ENCODE measurements at regions not wholly inside any gene's neighbourhood (a gene's known extent, or its start where the extent isn't known, plus 50 kb on each side); places are given as distances from the start of the nearest gene placed in this dataset.

GRCh38 chr3:177249203-177249602 is 51.9 kb upstream of the TBL1XR1 start:
- intact Hi-C loops (cut with DNase I; ENCODE audit: low total_unique reads) = no loop called here
- Histone ChIP-seq H3K27ac (no peak overlapping the region), H3K4me1 (peaks cover 0 to 18% (median 3%) of the 10 kb centered on the region in 6 donors), H3K9me3 (peaks cover 0 to 6% (median 0%) of the 10 kb centered on the region in 8 donors), H3K27me3 (replicated peaks in 1 of 7) (no peaks in the 10 kb centered on the region), H3K36me3 (no peaks in the 10 kb centered on the region), H3K4me3 (no peak overlapping the region)
- no peak for DNase-seq
- 66 to 81% (median 73%) methylated on average over 9 of the region's 9 CpGs for WGBS, 5 donors
- no peak for TF ChIP-seq POLR2A (IDR thresholded peaks at IDR 0.05)
- no peak for TF ChIP-seq POLR2AphosphoS5 (IDR thresholded peaks at IDR 0.05)
- no peak for TF ChIP-seq CTCF (IDR thresholded peaks at IDR 0.05 in 8 of 11, conservative IDR thresholded peaks at IDR 0.05 in 3 of 11)

- DNase-seq = no peak
- no peak overlapping the region for H3K27ac ChIP-seq
- H3K9me3 ChIP-seq = peaks cover 0 to 6% (median 0%) of the 10 kb centered on the region in 8 donors
- TF ChIP-seq POLR2A (IDR thresholded peaks at IDR 0.05) (no peak), CTCF (IDR thresholded peaks at IDR 0.05 in 8 of 11, conservative IDR thresholded peaks at IDR 0.05 in 3 of 11) (no peak)
- no peaks in the 10 kb centered on the region for H3K27me3 ChIP-seq (replicated peaks in 1 of 7)
- peaks cover 0 to 18% (median 3%) of the 10 kb centered on the region in 6 donors for H3K4me1 ChIP-seq
- WGBS, 5 donors = 57 to 86% (median 75%) methylated on average over 1 of the region's 1 CpG
- intact Hi-C loops (cut with DNase I; ENCODE audit: low total_unique reads) = no loop called here
- no peaks in the 10 kb centered on the region for H3K36me3 ChIP-seq
- H3K4me3 ChIP-seq = no peak overlapping the region
These were observed 52.9 kb upstream of the TBL1XR1 start for GRCh38 chr3:177250151-177250550.

GRCh38 chr3:177251755-177252154 is 54.5 kb upstream of the TBL1XR1 start:
- TF ChIP-seq POLR2A (IDR thresholded peaks at IDR 0.05) = no peak
- no peak for TF ChIP-seq CTCF (IDR thresholded peaks at IDR 0.05 in 8 of 11, conservative IDR thresholded peaks at IDR 0.05 in 3 of 11)
- no peak for TF ChIP-seq POLR2AphosphoS5 (IDR thresholded peaks at IDR 0.05)
- Histone ChIP-seq H3K4me1 (peaks cover 0 to 18% (median 3%) of the 10 kb centered on the region in 6 donors), H3K27me3 (replicated peaks in 1 of 7) (no peaks in the 10 kb centered on the region), H3K27ac (no peak overlapping the region), H3K36me3 (no peaks in the 10 kb centered on the region), H3K4me3 (no peak overlapping the region), H3K9me3 (peaks cover 0 to 6% (median 0%) of the 10 kb centered on the region in 8 donors)
- 46 to 66% (median 59%) methylated on average over 4 of the region's 4 CpGs for WGBS, 5 donors
- intact Hi-C loops (cut with DNase I; ENCODE audit: low total_unique reads) = no loop called here
- DNase-seq = no peak

GRCh38 chr3:177257006-177257405 is 59.7 kb upstream of the TBL1XR1 start:
- intact Hi-C loops (cut with DNase I; ENCODE audit: low total_unique reads) = no loop called here
- Histone ChIP-seq H3K4me3 (no peak overlapping the region), H3K36me3 (no peaks in the 10 kb centered on the region), H3K9me3 (peaks cover 0 to 5% (median 0%) of the 10 kb centered on the region in 8 donors), H3K4me1 (peaks cover 0 to 1% (median 0%) of the 10 kb centered on the region in 6 donors), H3K27ac (no peak overlapping the region), H3K27me3 (replicated peaks in 1 of 7) (no peaks in the 10 kb centered on the region)
- WGBS, 5 donors = 86 to 96% (median 90%) methylated on average over 1 of the region's 1 CpG
- no peak for DNase-seq
- TF ChIP-seq POLR2A (IDR thresholded peaks at IDR 0.05) (no peak), POLR2AphosphoS5 (IDR thresholded peaks at IDR 0.05) (no peak), CTCF (IDR thresholded peaks at IDR 0.05 in 8 of 11, conservative IDR thresholded peaks at IDR 0.05 in 3 of 11) (no peak)

Measured in spleen (tissue), 11 donors.